Glomerular visceral epithelial cell (primary cell): ENCODE measurements at regions not wholly inside any gene's neighbourhood (a gene's known extent, or its start where the extent isn't known, plus 50 kb on each side); places are given as distances from the start of the nearest gene placed in this dataset.

Experiments
- DNase-seq: peaks from one replicate; pipeline ENCODE4 v3.0.0-alpha.2; 2016; ENCODE audit errors: extremely low spot score

DNA sequence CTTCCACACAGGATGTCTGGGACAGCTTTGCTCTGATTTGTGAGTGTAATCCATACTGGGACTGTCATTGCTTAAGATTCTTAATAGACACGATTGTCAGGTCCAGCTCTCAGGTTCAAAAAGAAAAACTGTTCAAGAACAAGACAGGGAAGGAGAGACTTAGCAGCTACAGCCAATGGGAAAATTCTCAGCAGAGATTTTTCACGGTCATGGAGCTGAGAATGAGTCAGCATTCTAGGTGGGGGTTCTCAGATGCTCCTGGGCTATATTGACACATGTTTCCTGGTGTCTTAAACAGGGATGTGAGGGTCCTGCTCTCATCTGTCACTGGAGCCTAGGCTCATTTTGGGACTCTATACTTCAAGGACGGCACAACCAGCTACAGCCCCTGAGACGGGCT, 318.3 kb downstream of the RRAGC start:
- DNase-seq: peak; percentile 23

DNA sequence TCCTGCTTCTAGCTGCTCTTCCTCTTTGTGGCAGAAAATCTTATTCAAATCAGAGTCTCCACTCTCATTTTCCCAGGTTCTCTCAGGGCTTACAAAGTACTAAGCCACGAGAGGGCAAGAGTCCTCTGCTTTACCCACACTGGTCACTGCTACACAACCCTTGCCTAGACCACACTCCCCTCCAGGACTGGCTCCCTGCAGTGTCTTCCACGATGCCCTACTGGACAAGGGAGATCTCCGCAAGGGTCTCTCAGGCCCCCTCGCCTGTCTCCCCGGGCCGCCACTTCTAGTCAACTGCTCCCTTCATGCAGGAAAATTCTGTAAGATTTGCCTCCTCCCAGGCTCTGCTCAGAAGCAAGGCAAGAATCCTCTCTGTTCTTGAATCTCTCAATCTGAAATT, 319.6 kb downstream of the RRAGC start:
- no peak for DNase-seq

DNA sequence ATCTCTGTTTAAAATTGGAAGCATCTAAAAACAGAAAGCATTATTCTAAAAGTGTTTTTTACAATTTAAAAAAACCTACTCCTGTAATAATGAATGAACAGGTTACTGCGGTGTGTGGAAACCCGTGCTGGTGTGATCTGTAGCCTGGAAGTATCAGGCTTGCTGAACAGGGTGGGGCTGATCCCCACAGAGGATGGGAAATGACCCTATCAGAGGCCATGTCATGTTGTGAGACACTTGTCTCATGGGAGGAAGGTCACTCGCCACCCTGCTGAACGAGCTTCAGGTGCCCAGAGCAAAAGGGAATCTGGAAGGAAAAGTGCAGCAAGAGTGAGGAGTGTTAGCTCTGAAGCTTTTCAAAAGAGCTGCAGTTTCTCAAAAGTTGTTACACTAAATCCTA, 320.7 kb downstream of the RRAGC start:
- DNase-seq: no peak

GRCh38 chr1:38536089-38536488, 323.5 kb downstream of the RRAGC start:
- no peak for DNase-seq

GRCh38 chr1:38534473-38534823, 325.1 kb downstream of the RRAGC start:
- DNase-seq: no peak

DNA sequence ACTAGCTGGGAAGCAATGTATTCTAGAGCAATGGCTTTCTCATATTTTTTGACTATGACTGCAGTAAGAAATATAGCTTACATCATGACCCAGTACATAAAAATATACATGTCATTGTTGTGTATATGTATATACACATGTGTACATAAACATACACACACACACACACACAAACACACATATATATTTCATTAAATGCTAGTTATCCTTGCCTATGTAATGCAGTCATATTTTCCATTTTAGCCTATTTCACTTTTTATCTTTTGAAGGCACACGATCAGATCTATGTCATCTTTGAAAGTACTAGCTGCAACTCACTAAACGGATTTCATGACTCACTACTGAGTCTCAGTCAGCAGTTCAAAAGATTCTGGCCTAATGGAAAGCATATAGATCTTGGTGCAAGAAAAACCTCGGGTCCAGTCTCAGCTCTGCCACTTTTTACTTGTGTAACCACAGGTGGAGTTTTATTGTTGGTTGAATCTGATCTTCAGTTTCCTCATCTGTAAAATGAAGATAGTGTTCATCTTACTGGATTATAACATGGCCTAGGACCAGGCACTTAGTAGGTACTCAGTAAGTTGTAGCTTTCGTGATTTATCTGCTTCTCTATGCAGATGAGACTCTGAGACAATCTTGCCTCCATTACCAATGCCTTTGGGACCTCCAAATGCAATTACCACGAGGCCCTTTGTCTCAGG, 325.6 kb downstream of the RRAGC start:
- DNase-seq: no peak

DNA sequence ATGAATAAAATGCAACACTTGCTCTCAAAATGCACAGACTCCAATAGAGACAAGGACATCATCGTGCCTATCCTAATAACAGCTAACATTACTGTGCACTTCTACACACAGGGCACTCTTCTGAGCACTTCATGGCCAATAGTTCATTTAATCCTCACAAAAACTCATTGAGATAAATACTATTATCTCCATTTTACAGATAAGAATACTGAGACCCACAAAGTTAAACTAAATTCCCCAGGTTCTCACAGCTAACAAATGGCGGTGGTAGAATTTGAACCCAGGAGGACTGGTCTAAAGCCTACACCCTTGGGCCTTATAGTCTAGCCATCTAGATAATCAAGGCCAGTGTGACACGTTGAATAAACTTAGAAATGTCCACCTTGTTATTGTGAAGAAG, 328.6 kb downstream of the RRAGC start:
- DNase-seq: no peak

GRCh38 chr1:38529946-38530345, 329.6 kb downstream of the RRAGC start:
- no peak for DNase-seq

DNA sequence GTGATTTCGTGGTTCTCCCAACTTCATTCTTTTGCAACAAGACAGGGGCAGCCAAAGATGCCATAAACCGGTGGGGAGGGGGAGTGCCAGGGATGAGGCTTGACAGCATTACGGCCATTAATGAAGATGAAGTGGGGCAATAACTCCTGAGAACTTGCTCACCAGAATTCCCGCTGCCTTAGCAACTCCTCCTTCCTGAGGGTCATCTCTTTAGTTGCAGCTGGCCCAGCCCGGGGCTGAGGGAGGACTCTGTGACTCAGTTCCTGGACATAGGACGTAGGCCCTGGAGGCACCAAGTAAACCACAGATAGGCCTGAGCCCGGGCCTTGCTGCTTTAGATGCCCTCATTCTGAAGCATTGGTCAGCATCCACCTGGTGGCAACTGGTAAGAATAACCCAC, 330.2 kb downstream of the RRAGC start:
- DNase-seq: no peak

- no peak for DNase-seq
Observed at GRCh38 chr1:38528623-38529022, 330.9 kb downstream of the RRAGC start.

DNA sequence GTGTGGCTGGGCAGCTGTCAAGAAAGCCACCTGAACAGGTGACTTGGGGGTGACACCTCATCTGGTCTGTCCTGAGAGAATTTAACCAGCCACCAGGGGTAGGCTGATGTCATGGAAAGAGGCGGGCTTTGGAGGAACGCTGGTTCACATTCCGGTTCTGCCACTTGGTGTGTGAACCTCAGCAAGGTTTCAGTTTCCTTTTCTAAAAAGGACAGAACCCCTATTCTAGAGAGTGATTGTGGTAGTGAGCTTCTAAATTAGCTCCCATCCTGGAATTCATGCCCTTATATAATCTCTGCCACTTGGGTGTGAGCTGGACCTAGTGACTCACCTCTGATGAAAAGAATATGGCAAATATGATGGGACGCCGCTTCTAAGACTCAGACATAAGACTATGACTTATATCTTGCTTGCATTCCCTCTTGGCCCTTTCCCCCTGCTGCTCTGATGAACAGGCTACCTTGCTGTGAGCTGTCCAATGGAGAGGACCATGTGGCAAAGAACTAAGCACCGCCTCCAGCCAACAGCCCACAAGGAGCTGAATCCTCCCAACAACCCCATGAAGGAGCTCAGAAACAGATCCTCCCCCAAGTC, 332.1 kb downstream of the RRAGC start:
- DNase-seq: no peak

DNA sequence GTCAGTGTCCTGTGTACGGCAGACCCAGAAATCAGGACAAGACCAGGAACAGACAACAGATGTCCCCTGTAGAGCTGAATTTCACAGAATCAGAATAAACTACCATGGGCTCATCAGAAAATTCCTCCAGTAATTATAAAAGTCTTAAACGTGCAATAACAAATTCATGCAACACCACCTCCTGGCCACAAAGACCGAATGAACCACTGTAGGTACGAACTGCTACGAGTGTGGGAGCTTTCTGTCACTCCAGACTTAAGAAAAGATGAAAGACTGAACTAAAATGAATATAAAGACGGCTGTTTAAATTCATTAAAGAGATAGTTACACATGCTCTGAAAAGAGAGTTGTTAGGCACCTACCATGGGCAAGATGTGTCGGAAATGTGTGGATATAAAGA, 333.5 kb downstream of the RRAGC start:
- DNase-seq: no peak

GRCh38 chr1:38525343-38526043, 334.1 kb downstream of the RRAGC start:
- DNase-seq: no peak

- DNase-seq: no peak
Observed at GRCh38 chr1:38524025-38524641, 335.4 kb downstream of the RRAGC start.

GRCh38 chr1:38523568-38523939, 336.0 kb downstream of the RRAGC start:
- DNase-seq: no peak

DNA sequence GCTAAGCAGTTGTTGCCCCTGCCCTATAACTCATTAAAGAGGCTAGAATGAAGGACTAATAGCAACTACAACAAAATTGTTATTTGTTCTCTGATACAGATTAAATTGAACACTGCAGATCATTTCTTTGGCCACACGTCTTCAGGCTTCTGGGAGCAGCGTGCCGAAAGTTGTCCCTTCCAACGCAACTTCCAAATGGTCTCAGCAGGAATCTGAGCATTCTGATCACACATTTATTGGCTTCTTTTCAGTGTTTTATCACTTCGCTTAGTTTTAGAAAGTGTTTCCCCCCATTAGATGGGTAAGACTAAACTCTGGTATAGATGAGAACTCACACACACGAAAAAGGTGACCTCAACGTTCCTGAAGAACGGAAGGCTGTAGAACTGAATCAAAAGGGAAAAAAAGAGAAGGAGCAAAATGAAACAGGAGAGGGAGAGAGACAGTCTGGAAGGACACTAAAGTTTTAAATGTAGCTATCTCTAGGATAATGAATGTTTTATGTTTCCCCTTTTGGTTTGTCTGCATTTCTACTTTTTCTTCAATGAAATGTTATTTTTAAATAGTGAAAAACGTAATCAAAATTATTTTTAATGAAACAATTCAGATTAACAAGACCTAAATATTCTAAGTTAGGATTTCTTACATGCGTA, 336.5 kb downstream of the RRAGC start:
- no peak for DNase-seq

DNA sequence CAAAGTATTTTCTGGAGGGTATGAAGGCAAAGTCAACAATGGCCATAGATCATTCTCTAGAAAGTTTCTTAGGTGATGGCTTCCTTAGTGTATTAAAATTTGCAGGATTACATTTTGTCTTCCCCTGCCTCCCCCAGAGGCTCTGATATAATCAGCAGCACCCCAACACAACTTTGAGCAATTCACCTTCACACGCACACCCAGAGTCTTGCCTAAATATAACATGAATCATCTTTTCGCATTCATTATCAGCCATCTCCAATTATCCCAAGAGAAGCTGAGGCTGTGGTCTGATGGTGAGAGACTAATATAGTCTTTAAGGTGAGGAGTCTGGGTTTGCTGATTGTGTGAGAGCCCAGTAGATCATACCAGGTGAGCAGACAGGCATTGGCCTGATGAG, 343.0 kb downstream of the RRAGC start:
- DNase-seq: no peak

DNA sequence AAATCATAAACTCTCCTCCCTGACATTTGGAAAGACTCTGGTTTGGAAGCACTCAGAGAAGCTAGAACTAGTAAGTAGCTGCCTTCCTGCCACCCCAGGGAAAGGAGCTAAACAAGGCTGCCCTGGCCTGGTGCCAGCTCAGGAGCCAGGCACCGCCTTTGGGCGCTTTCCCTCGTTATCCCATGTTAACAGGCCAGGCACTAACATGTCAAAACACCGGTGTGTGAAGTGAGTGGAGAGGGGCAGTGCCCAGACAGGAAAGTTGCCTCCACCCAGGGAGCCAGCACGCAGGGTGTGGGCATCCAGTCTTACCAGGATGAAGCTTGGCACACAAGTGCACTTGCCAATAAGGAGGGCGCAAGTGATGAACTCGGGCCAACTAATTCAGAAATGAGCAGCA, 346.8 kb downstream of the RRAGC start:
- no peak for DNase-seq

DNA sequence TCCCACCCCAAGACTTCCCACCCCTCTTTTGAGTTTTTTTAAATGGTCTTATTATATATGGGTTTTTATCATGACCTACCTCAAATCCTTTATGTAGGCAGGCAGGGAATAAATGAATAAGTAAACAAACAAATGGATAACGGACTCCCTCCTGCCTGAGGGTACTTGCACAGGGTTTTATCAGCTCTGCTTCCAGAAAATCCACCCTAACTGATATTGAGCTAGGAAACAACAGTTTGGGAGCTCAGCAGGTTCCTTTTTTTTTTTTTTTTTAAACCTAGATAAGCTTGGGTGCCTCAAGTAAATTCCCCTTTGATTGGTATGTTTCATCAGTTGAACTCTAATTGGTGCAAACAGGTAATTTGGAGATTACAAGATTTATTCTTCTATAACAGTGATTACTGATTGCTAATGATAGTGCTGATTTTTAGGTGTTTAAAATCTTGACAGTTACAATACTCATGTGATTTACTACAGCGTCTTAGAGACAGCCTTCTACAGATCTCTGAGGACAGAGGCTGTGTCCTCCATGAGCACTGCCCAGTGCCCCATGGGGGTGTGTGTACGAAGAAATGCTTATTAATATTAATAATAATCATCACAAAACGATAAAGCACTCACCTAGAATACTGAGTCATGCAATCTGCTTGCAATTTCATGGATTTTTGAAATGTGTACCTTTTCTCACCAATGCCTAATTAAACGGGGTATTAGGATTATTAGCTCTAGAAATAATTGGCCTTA, 347.4 kb downstream of the RRAGC start:
- DNase-seq: no peak

DNA sequence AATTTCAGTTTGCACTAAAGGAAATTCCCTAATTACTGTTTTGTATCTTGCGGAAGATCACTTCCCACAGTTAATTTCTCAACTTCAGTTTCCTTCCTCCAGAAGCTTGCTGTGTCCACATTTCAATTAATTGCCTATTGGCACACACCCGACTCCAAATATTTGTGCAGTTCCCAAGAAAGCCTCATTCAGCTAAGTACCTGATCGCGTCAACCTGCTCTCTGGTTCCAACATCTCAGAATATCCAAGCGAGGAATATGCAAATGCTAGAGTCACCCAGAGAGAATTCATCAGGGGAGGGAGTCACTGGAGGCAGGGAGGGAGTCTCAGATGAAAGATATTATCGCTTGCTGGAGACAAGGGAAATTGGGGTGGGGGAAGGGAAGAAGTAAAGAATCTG, 351.3 kb downstream of the RRAGC start:
- DNase-seq: no peak

- no peak for DNase-seq
Observed at GRCh38 chr1:38507563-38507962, 352.0 kb downstream of the RRAGC start.

DNA sequence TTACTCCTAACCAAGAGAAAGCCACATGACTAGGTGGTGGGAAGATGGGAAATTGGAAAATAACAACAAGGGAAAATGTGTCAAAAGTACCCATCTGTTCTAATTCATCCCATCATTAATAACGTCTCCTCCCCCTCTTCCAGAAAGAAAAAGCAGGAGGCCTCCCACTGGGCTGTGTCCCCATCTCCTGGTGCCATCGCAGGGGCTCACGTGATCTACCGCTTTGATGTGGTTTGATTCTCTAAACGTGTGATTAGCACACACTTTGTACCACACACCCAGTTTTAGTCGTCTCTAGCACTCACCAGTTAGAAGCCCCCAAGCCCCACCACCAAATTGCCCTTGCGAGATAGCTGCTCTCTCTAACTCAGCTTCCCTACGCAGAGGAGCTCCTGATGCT, 353.6 kb downstream of the RRAGC start:
- no peak for DNase-seq
